ENCODE measurements at regions not wholly inside any gene's neighbourhood (a gene's known extent, or its start where the extent isn't known, plus 50 kb on each side); places are given as distances from the start of the nearest gene placed in this dataset.

DNA sequence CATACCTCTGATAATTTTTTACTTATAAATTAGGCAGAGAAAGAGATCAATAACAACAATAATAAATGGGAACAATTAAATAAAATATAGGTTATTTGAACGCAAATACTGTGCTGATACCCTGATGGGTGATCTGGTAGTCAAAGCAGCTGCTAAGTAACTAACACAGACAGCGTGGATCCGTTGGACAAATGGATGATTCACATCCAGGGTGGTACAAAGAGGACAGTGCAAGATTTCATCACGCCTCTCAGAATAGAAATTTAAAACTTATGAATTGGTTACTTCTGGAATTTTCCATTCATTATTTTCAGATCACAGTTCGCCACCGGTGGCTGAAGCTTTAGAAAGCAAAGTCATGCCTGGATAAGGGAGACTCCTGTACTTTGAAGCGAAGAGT is 1066.0 kb upstream of the ADGRL3 start:
- TF ChIP-seq, protein P1, sequence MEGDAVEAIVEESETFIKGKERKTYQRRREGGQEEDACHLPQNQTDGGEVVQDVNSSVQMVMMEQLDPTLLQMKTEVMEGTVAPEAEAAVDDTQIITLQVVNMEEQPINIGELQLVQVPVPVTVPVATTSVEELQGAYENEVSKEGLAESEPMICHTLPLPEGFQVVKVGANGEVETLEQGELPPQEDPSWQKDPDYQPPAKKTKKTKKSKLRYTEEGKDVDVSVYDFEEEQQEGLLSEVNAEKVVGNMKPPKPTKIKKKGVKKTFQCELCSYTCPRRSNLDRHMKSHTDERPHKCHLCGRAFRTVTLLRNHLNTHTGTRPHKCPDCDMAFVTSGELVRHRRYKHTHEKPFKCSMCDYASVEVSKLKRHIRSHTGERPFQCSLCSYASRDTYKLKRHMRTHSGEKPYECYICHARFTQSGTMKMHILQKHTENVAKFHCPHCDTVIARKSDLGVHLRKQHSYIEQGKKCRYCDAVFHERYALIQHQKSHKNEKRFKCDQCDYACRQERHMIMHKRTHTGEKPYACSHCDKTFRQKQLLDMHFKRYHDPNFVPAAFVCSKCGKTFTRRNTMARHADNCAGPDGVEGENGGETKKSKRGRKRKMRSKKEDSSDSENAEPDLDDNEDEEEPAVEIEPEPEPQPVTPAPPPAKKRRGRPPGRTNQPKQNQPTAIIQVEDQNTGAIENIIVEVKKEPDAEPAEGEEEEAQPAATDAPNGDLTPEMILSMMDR (conservative IDR thresholded peaks at IDR 0.05; ENCODE audit: low read depth, low read length): no peak
- no peak for TF ChIP-seq EZH2 (IDR thresholded peaks at IDR 0.05; ENCODE audit: borderline replicate concordance, low read depth, low read length, poor library complexity, severe bottlenecking)
